Gastroesophageal sphincter (tissue), 3 donors: ENCODE measurements at regions not wholly inside any gene's neighbourhood (a gene's known extent, or its start where the extent isn't known, plus 50 kb on each side); places are given as distances from the start of the nearest gene placed in this dataset.

Experiments
- CTCF ChIP-seq, 4 experiments: fragments of 200-600 bp in 2 of 4; fragments of 450-650 bp in 2 of 4; sonication (generic) in 1 of 4; IDR thresholded peaks; one replicate each; pipeline ENCODE4 v1.5.1; 2017 to 2019; ENCODE audit warnings: antibody characterized with exemption in 4 of 4, mild to moderate bottlenecking in 2 of 4, moderate library complexity in 2 of 4
- EP300 ChIP-seq: sonication (generic); formaldehyde crosslinking; IDR thresholded peaks from one replicate; pipeline ENCODE4 v1.6.1; 2017; ENCODE audit warnings: antibody characterized with exemption, mild to moderate bottlenecking
- POLR2A ChIP-seq, 2 donors: fragments of 450-650 bp; IDR thresholded peaks; one replicate each; pipeline ENCODE4 v1.6.1; 2017; ENCODE audit warnings: antibody characterized with exemption in 2 of 2, mild to moderate bottlenecking in 2 of 2, moderate library complexity in 1 of 2
- POLR2AphosphoS5 ChIP-seq: sonication (generic); formaldehyde crosslinking; IDR thresholded peaks from one replicate; pipeline ENCODE4 v1.6.1; 2017; ENCODE audit warnings: antibody characterized with exemption

- TF ChIP-seq CTCF (IDR thresholded peaks at IDR 0.05) = no peak
- no peak for TF ChIP-seq EP300
- TF ChIP-seq POLR2A (IDR thresholded peaks at IDR 0.05) = no peak
- no peak for TF ChIP-seq POLR2AphosphoS5
Observed at GRCh38 chr6:21965016-21965415, 331.8 kb downstream of the PRL start.
